Panc1 (cell line): ENCODE measurements at regions not wholly inside any gene's neighbourhood (a gene's known extent, or its start where the extent isn't known, plus 50 kb on each side); places are given as distances from the start of the nearest gene placed in this dataset.

ENCODE experiments used
- POLR2AphosphoS5 ChIP-seq: IDR thresholded peaks from 2 replicates; pipeline ENCODE4 v1.6.1; 2012; ENCODE audit warnings: mild to moderate bottlenecking, low read depth, low read length, moderate library complexity
- REST ChIP-seq, 2 experiments: IDR thresholded peaks; 2 replicates each; pipeline ENCODE4 v1.6.1; 2011 to 2012; ENCODE audit warnings: low read depth in 2 of 2, control low read depth in 1 of 2, low read length in 1 of 2, mild to moderate bottlenecking in 1 of 2, moderate library complexity in 1 of 2; ENCODE audit not compliant: insufficient read depth in 1 of 2
- TCF7L2 ChIP-seq: IDR thresholded peaks from 2 replicates; pipeline ENCODE4 v1.6.1; 2011; ENCODE audit warnings: mild to moderate bottlenecking, low read depth, low read length, inconsistent platforms
- TF ChIP-seq, protein P1 (sequence below): fragments of 450-650 bp; IDR thresholded peaks from 2 replicates; pipeline ENCODE4 v1.5.1; 2017; ENCODE audit warnings: mild to moderate bottlenecking

- TF ChIP-seq TCF7L2 (no peak), POLR2AphosphoS5 (no peak), REST (IDR thresholded peaks at IDR 0.05; ENCODE audit: insufficient read depth in 1 of 2, low read depth in 2 of 2, low read length in 1 of 2) (no peak)
- TF ChIP-seq, protein P1, sequence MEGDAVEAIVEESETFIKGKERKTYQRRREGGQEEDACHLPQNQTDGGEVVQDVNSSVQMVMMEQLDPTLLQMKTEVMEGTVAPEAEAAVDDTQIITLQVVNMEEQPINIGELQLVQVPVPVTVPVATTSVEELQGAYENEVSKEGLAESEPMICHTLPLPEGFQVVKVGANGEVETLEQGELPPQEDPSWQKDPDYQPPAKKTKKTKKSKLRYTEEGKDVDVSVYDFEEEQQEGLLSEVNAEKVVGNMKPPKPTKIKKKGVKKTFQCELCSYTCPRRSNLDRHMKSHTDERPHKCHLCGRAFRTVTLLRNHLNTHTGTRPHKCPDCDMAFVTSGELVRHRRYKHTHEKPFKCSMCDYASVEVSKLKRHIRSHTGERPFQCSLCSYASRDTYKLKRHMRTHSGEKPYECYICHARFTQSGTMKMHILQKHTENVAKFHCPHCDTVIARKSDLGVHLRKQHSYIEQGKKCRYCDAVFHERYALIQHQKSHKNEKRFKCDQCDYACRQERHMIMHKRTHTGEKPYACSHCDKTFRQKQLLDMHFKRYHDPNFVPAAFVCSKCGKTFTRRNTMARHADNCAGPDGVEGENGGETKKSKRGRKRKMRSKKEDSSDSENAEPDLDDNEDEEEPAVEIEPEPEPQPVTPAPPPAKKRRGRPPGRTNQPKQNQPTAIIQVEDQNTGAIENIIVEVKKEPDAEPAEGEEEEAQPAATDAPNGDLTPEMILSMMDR: no peak
Measured at GRCh38 chr6:143589162-143589561, 77.6 kb upstream of the FUCA2 start.
